ENCODE measurements at regions not wholly inside any gene's neighbourhood (a gene's known extent, or its start where the extent isn't known, plus 50 kb on each side); places are given as distances from the start of the nearest gene placed in this dataset.

GRCh38 chr3:18809640-18810305 is 338.5 kb upstream of the KCNH8 start:
- TF ChIP-seq ZSCAN30 (tag by site-specific recombination; IDR thresholded peaks at IDR 0.05) = no peak
- TF ChIP-seq REST (tag by site-specific recombination; IDR thresholded peaks at IDR 0.05) = no peak

All from HEK293 (cell line).